ENCODE measurements at regions not wholly inside any gene's neighbourhood (a gene's known extent, or its start where the extent isn't known, plus 50 kb on each side); places are given as distances from the start of the nearest gene placed in this dataset.

GRCh38 chr17:45729294-45729907, 54.7 kb upstream of the CRHR1 start:
- DNase-seq, result no peak

GRCh38 chr17:45730192-45730591, 53.9 kb upstream of the CRHR1 start:
- no peak for DNase-seq

- no peak for DNase-seq
Observed at GRCh38 chr17:45731459-45731858, 52.7 kb upstream of the CRHR1 start.

- no peak for DNase-seq
Observed at GRCh38 chr17:45732926-45733505, 51.1 kb upstream of the CRHR1 start.

GRCh38 chr17:45733781-45734180, 50.3 kb upstream of the CRHR1 start:
- DNase-seq, result no peak
